ENCODE measurements at regions not wholly inside any gene's neighbourhood (a gene's known extent, or its start where the extent isn't known, plus 50 kb on each side); places are given as distances from the start of the nearest gene placed in this dataset.
A peak's percentile ranks its signal among the peaks of the same experiment; 100 is the strongest.
"Not testable (repeated sequence)": the region's sequence is repeated elsewhere in the genome, so short reads cannot be mapped to it uniquely, and the experiment has no call there.

- H3K4me3 ChIP-seq (replicated peaks; ENCODE audit: insufficient read depth, low read length); DNase-seq (ENCODE audit: low read depth in 1 of 2, low spot score in 1 of 2); H3K27me3 ChIP-seq (ENCODE audit: insufficient read depth, poor library complexity, severe bottlenecking); H3K27ac ChIP-seq (replicated peaks): not testable (repeated sequence)
These were observed 188.1 kb upstream of the RAI14 start for GRCh38 chr5:34467984-34468383.

DNA sequence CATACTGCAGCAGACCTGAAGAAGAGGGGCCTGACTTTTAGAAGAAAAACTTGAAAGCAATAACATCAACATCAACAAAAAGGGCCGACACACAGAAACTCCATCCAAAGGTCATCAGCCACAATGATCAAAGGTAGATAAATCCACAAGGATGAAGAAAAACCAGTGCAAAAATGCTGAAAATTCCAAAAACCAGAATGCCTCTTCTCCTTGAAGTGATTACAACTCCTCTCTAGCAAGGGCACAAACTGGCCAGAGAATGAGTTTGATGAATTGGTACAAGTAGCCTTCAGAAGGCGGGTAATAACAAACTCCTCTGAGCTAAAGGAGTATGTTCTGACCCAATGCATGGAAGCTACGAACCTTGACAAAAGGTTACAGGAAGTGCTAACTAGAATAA is 186.2 kb upstream of the RAI14 start:
- Histone ChIP-seq H3K27me3 (ENCODE audit: insufficient read depth, poor library complexity, severe bottlenecking) (no peaks in the 10 kb centered on the region), H3K4me3 (replicated peaks; ENCODE audit: insufficient read depth, low read length) (no peak overlapping the region), H3K27ac (replicated peaks) (no peak overlapping the region)
- TF ChIP-seq, protein P1, sequence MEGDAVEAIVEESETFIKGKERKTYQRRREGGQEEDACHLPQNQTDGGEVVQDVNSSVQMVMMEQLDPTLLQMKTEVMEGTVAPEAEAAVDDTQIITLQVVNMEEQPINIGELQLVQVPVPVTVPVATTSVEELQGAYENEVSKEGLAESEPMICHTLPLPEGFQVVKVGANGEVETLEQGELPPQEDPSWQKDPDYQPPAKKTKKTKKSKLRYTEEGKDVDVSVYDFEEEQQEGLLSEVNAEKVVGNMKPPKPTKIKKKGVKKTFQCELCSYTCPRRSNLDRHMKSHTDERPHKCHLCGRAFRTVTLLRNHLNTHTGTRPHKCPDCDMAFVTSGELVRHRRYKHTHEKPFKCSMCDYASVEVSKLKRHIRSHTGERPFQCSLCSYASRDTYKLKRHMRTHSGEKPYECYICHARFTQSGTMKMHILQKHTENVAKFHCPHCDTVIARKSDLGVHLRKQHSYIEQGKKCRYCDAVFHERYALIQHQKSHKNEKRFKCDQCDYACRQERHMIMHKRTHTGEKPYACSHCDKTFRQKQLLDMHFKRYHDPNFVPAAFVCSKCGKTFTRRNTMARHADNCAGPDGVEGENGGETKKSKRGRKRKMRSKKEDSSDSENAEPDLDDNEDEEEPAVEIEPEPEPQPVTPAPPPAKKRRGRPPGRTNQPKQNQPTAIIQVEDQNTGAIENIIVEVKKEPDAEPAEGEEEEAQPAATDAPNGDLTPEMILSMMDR (IDR thresholded peaks at IDR 0.05; ENCODE audit: insufficient read depth, low read length) = no peak
- TF ChIP-seq GABPA (IDR thresholded peaks at IDR 0.05; ENCODE audit: low read depth) = no peak
- no peak for TF ChIP-seq POLR2AphosphoS5 (IDR thresholded peaks at IDR 0.05; ENCODE audit: low read depth)
- TF ChIP-seq, protein P2, sequence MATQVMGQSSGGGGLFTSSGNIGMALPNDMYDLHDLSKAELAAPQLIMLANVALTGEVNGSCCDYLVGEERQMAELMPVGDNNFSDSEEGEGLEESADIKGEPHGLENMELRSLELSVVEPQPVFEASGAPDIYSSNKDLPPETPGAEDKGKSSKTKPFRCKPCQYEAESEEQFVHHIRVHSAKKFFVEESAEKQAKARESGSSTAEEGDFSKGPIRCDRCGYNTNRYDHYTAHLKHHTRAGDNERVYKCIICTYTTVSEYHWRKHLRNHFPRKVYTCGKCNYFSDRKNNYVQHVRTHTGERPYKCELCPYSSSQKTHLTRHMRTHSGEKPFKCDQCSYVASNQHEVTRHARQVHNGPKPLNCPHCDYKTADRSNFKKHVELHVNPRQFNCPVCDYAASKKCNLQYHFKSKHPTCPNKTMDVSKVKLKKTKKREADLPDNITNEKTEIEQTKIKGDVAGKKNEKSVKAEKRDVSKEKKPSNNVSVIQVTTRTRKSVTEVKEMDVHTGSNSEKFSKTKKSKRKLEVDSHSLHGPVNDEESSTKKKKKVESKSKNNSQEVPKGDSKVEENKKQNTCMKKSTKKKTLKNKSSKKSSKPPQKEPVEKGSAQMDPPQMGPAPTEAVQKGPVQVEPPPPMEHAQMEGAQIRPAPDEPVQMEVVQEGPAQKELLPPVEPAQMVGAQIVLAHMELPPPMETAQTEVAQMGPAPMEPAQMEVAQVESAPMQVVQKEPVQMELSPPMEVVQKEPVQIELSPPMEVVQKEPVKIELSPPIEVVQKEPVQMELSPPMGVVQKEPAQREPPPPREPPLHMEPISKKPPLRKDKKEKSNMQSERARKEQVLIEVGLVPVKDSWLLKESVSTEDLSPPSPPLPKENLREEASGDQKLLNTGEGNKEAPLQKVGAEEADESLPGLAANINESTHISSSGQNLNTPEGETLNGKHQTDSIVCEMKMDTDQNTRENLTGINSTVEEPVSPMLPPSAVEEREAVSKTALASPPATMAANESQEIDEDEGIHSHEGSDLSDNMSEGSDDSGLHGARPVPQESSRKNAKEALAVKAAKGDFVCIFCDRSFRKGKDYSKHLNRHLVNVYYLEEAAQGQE (IDR thresholded peaks at IDR 0.05; ENCODE audit: insufficient replicate concordance, low read depth) = no peak
- no peak for TF ChIP-seq SPI1 (IDR thresholded peaks at IDR 0.05; ENCODE audit: borderline replicate concordance, low read depth)
- no peak for DNase-seq (ENCODE audit: low read depth in 1 of 2, low spot score in 1 of 2)

GRCh38 chr5:34474573-34475021 is 181.5 kb upstream of the RAI14 start:
- Histone ChIP-seq H3K4me3 (replicated peaks; ENCODE audit: insufficient read depth, low read length) (no peak overlapping the region), H3K27ac (replicated peaks) (no peak overlapping the region)

DNA sequence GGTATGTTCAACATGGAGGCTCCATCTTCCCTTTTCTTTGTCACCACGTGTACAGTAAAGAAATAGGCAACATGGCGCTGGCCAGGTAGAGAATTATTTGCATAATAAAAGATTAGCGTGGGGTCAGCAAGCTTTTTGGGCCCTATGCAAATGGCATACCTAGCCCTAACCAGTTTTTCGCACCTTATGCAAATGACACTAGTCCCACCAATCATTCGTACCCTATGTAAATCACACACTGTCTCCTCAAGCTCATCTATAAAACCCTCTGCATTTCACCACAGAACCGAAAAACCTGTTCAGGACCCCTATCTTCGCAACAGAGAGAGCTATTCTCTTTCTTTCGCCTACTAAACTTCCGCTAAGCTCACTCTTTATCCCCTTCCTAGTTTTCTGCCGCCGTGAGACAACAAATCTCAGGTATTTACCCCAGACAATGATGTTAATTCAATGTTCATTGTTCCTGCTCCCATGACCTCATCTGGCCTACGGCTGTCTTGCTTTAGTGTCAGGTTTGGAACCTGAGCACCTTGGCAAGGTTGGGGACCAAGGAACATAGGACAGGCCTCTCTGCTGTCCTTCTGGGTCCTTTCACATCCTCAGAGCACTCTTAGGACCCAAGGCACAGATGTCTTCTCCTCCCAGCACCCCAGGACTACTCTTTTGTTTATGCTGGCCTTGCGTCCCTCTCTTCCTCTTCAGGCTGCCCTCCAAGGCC is 180.7 kb upstream of the RAI14 start:
- no peak for DNase-seq (ENCODE audit: low read depth in 1 of 2, low spot score in 1 of 2)
- H3K27me3 ChIP-seq (ENCODE audit: insufficient read depth, poor library complexity, severe bottlenecking) = peaks cover 2% of the 10 kb centered on the region
- H3K4me3 ChIP-seq (replicated peaks; ENCODE audit: insufficient read depth, low read length) = no peak overlapping the region
- H3K27ac ChIP-seq (replicated peaks) = no peak overlapping the region
- TF ChIP-seq, protein P1 (IDR thresholded peaks at IDR 0.05; ENCODE audit: insufficient read depth, low read length) = no peak
- TF ChIP-seq GABPA (IDR thresholded peaks at IDR 0.05; ENCODE audit: low read depth) (no peak), SPI1 (IDR thresholded peaks at IDR 0.05; ENCODE audit: borderline replicate concordance, low read depth) (no peak), POLR2AphosphoS5 (IDR thresholded peaks at IDR 0.05; ENCODE audit: low read depth) (no peak)
- TF ChIP-seq, protein P2 (IDR thresholded peaks at IDR 0.05; ENCODE audit: insufficient replicate concordance, low read depth) = no peak

More at GRCh38 chr5:34474573-34475021, 181.5 kb upstream of the RAI14 start:
- peaks cover 2% of the 10 kb centered on the region for H3K27me3 ChIP-seq (ENCODE audit: insufficient read depth, poor library complexity, severe bottlenecking)
- peak in 1 of 2 experiments; percentile 28 for DNase-seq (ENCODE audit: low read depth in 1 of 2, low spot score in 1 of 2)
- TF ChIP-seq SPI1 (IDR thresholded peaks at IDR 0.05; ENCODE audit: borderline replicate concordance, low read depth) = no peak
- TF ChIP-seq, protein P1 (IDR thresholded peaks at IDR 0.05; ENCODE audit: insufficient read depth, low read length) = peak; percentile 95

Data from HL-60 (cell line).